H1 (cell line): ENCODE measurements at regions not wholly inside any gene's neighbourhood (a gene's known extent, or its start where the extent isn't known, plus 50 kb on each side); places are given as distances from the start of the nearest gene placed in this dataset.

Experiments used
- CTCF ChIA-PET: fragments of 300-600 bp; sonication (Branson Sonifier 250); formaldehyde crosslinking; loops from one replicate; lab custom pipeline; 2021; ENCODE audit not compliant: partially characterized antibody; lab: Charles Lee
- POLR2A ChIA-PET: fragments of 300-600 bp; sonication (Branson Sonifier 250); formaldehyde crosslinking; loops from one replicate; lab custom pipeline; 2021; ENCODE audit warnings: inconsistent platforms; ENCODE audit not compliant: partially characterized antibody; lab: Charles Lee
- DNase-seq, 2 experiments: peaks; one replicate each; pipeline versions ENCODE4 v3.0.0 to v3.0.0-alpha.2; 2010 to 2022; ENCODE audit warnings: low spot score in 2 of 2, low read depth in 1 of 2, mixed read lengths in 1 of 2
- FAIRE-seq: peaks from 2 replicates; lab custom pipeline; 2011; peaks lifted over from hg19 to GRCh38; lab: Jason Lieb, UNC
- H2AFZ ChIP-seq: 2 replicates; pipeline ENCODE4 v1.8.1; 2012; ENCODE audit warnings: low read length, inconsistent platforms
- H2AK5ac ChIP-seq: 2 replicates; pipeline ENCODE4 v1.6.1; 2013; ENCODE audit warnings: low read depth, low read length
- H2BK120ac ChIP-seq: replicated peaks from 2 replicates; pipeline ENCODE3; 2013; ENCODE audit warnings: low read depth, low read length, inconsistent platforms
- H2BK12ac ChIP-seq: 2 replicates; pipeline ENCODE4 v1.6.1; 2013; ENCODE audit warnings: low read depth, low read length
- H2BK15ac ChIP-seq: 2 replicates; pipeline ENCODE4 v1.6.1; 2013; ENCODE audit warnings: low read length
- H2BK20ac ChIP-seq: 2 replicates; pipeline ENCODE4 v1.6.1; 2013; ENCODE audit warnings: low read length
- H2BK5ac ChIP-seq: 2 replicates; pipeline ENCODE4 v1.6.1; 2013; ENCODE audit warnings: low read depth, low read length
- H3K14ac ChIP-seq: 2 replicates; pipeline ENCODE4 v1.6.1; 2013; ENCODE audit warnings: inconsistent platforms; ENCODE audit not compliant: insufficient read length
- H3K18ac ChIP-seq: 2 replicates; pipeline ENCODE4 v1.6.1; 2013; ENCODE audit warnings: low read length; ENCODE audit errors: extremely low read depth
- H3K23ac ChIP-seq: 2 replicates; pipeline ENCODE4 v1.6.1; 2013; ENCODE audit warnings: inconsistent platforms; ENCODE audit not compliant: insufficient read length
- H3K23me2 ChIP-seq: 2 replicates; pipeline ENCODE4 v1.6.1; 2013; ENCODE audit warnings: low read depth, low read length
- H3K27ac ChIP-seq: 2 replicates; pipeline ENCODE4 v1.6.1; 2011; ENCODE audit warnings: low read depth, low read length, inconsistent platforms
- H3K27me3 ChIP-seq, 4 experiments: replicated peaks in 1 of 4; 1 replicate in 1 of 4; 2 replicates in 3 of 4; pipeline versions ENCODE4 v1.6.1 to v1.8.1; 2011 to 2013; ENCODE audit warnings: low read length in 3 of 4, mild to moderate bottlenecking in 3 of 4, inconsistent platforms in 2 of 4, mixed read lengths in 2 of 4, moderate library complexity in 1 of 4; ENCODE audit not compliant: control insufficient read depth in 3 of 4, insufficient read depth in 3 of 4; ENCODE audit errors: extremely low read depth in 1 of 4
- H3K36me3 ChIP-seq, 4 experiments: 2 replicates each; pipeline versions ENCODE4 v1.6.1 to v1.8.1; 2011 to 2013; ENCODE audit warnings: mild to moderate bottlenecking in 4 of 4, low read length in 3 of 4, moderate library complexity in 2 of 4, control low read depth in 1 of 4, inconsistent platforms in 1 of 4; ENCODE audit not compliant: insufficient read depth in 4 of 4, control insufficient read depth in 2 of 4
- H3K4ac ChIP-seq: replicated peaks from 2 replicates; pipeline ENCODE3; 2013; ENCODE audit warnings: low read length, low read depth, mixed read lengths, inconsistent platforms; ENCODE audit not compliant: insufficient read length
- H3K4me1 ChIP-seq, 4 experiments: replicated peaks in 1 of 4; 1 replicate in 1 of 4; 2 replicates in 3 of 4; pipeline versions ENCODE4 v1.6.1 to v1.8.1; 2011 to 2013; ENCODE audit warnings: low read length in 3 of 4, inconsistent platforms in 2 of 4, mixed read lengths in 1 of 4; ENCODE audit not compliant: insufficient read depth in 4 of 4, control insufficient read depth in 3 of 4
- H3K4me2 ChIP-seq, 2 experiments: 2 replicates each; pipeline versions ENCODE4 v1.6.1 to v1.8.1; 2011 to 2013; ENCODE audit warnings: low read depth in 2 of 2, low read length in 2 of 2, control low read depth in 1 of 2, inconsistent platforms in 1 of 2, mild to moderate bottlenecking in 1 of 2; ENCODE audit not compliant: insufficient read depth in 1 of 2
- H3K4me3 ChIP-seq, 4 experiments: fragments of 200-600, 300-600 bp in 1 of 4; sonication (generic), shearing (Covaris generic), sonication (Bioruptor Twin) in 1 of 4; 2 replicates each; pipeline versions ENCODE4 v1.5.1 to v1.8.1; 2011 to 2016; ENCODE audit warnings: low read length in 4 of 4, low read depth in 3 of 4, control low read depth in 2 of 4, inconsistent platforms in 2 of 4, mild to moderate bottlenecking in 2 of 4, mixed read lengths in 1 of 4, moderate library complexity in 1 of 4; ENCODE audit not compliant: insufficient read depth in 2 of 4; ENCODE audit errors: extremely low read depth in 1 of 4
- H3K56ac ChIP-seq: replicated peaks from 2 replicates; pipeline ENCODE3; 2013; ENCODE audit warnings: low read depth, mild to moderate bottlenecking, mixed read lengths, low read length, inconsistent platforms; ENCODE audit not compliant: insufficient read length
- H3K79me1 ChIP-seq: 2 replicates; pipeline ENCODE4 v1.6.1; 2013; ENCODE audit warnings: low read depth, low read length, control low read depth
- H3K79me2 ChIP-seq, 2 experiments: 2 replicates each; pipeline versions ENCODE4 v1.6.1 to v1.8.1; 2012 to 2013; ENCODE audit warnings: low read length in 2 of 2, mild to moderate bottlenecking in 2 of 2, inconsistent platforms in 1 of 2; ENCODE audit not compliant: insufficient read depth in 2 of 2, control insufficient read depth in 1 of 2
- H3K9ac ChIP-seq, 4 experiments: replicated peaks in 1 of 4; 1 replicate in 1 of 4; 2 replicates in 3 of 4; pipeline versions ENCODE4 v1.6.1 to v1.8.1; 2011 to 2013; ENCODE audit warnings: low read depth in 3 of 4, low read length in 3 of 4, control low read depth in 2 of 4, mild to moderate bottlenecking in 2 of 4, moderate library complexity in 2 of 4, inconsistent platforms in 1 of 4; ENCODE audit errors: extremely low read depth in 1 of 4
- H3K9me3 ChIP-seq, 2 experiments: 2 replicates each; pipeline versions ENCODE4 v1.6.1 to v1.8.1; 2012 to 2013; ENCODE audit warnings: mild to moderate bottlenecking in 2 of 2, moderate library complexity in 2 of 2, control low read depth in 1 of 2, inconsistent platforms in 1 of 2, low read depth in 1 of 2, low read length in 1 of 2, mixed read lengths in 1 of 2; ENCODE audit not compliant: insufficient read depth in 2 of 2
- H4K20me1 ChIP-seq, 2 experiments: replicated peaks in 1 of 2; 2 replicates each; pipeline versions ENCODE3 to v1.8.1; 2011 to 2013; ENCODE audit warnings: inconsistent platforms in 2 of 2, low read length in 2 of 2, mild to moderate bottlenecking in 1 of 2; ENCODE audit not compliant: insufficient read depth in 2 of 2, control insufficient read depth in 1 of 2
- H4K5ac ChIP-seq: 2 replicates; pipeline ENCODE4 v1.6.1; 2013; ENCODE audit warnings: low read length, low read depth, mixed read lengths, inconsistent platforms; ENCODE audit not compliant: insufficient read length
- H4K8ac ChIP-seq: 2 replicates; pipeline ENCODE4 v1.8.0; 2013; ENCODE audit warnings: mild to moderate bottlenecking, moderate library complexity, low read length, inconsistent platforms; ENCODE audit not compliant: insufficient read depth; ENCODE audit errors: extremely low read depth
- H4K91ac ChIP-seq: replicated peaks from 2 replicates; pipeline ENCODE3; 2013; ENCODE audit warnings: low read length, mixed read lengths, inconsistent platforms; ENCODE audit not compliant: insufficient read length
- SUZ12 ChIP-seq: fragments of 200-600 bp; sonication (generic); IDR thresholded peaks from 2 replicates; pipeline ENCODE4 v1.6.1; 2012; ENCODE audit warnings: mild to moderate bottlenecking, inconsistent platforms, low read length, moderate library complexity, mixed read lengths
- WGBS, 2 experiments: shearing (Covaris generic) in 1 of 2; methylation state at CpG; one replicate each; pipeline versions ENCODE4 v1.1.6 to v1.1.7; 2013 to 2015; ENCODE audit warnings: low lambda C conversion rate in 2 of 2, mixed read lengths in 2 of 2, inconsistent platforms in 1 of 2, low coverage in 1 of 2, missing lambda C conversion rate in 1 of 2; ENCODE audit not compliant: insufficient replicate concordance in 2 of 2, insufficient coverage in 1 of 2, insufficient read length in 1 of 2; ENCODE audit errors: extremely low coverage in 1 of 2, missing lambda C conversion rate in 1 of 2; 5-methylcytosine and 5-hydroxymethylcytosine counted together

DNA sequence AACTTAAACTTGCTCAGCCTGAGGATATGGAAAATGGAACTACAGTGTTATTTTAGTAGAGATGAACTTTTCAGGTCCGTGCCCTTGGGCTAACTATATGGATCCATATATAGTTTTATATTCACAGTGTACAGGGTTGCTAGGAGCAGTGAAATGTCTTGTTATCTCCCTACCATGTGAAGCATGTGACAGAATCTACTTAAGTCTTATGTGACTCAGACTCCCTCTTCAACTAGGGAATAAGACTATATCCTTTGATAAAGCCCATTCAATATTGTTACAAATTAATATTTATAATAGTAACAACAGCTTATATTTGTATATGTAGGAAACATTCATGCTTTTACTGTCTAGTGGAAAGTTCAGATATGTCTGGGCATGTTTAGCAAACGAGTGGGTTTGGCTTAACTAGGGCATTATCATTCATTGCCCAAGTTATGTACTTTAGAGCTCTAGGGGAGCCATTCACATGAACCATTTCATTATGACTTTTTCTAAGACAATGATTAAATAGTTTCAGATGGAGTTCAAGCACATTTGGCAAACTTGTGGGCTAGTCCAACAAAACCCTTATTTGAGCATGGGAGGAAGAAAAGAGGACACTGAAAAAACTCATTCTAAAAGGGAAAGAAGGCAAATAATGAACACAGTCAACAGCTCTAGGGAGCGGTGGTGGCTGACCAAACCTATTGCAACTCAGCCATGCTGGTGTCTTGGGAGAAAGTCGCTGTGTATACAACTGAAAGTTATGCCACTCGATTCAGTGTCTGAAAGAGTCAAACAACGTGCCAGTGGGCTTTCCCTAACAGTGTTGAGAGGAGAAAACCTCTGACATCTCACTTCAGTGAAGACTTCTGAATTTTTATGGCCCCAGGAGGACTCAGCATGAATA, 305.9 kb upstream of the G2E3 start:
- no peak overlapping the region for H2AFZ ChIP-seq

More for the DNA sequence above, 305.9 kb upstream of the G2E3 start:
- Histone ChIP-seq H3K27me3 (no peaks in the 10 kb centered on the region), H3K27ac (no peak overlapping the region), H2BK12ac (no peak overlapping the region), H4K20me1 (no peaks in the 10 kb centered on the region), H2BK20ac (no peak overlapping the region), H3K18ac (no peak overlapping the region), H3K4me2 (no peak overlapping the region), H3K23me2 (no peaks in the 10 kb centered on the region; the same call in 1 of the 2 replicates), H4K8ac (no peak overlapping the region), H3K4me3 (no peak overlapping the region), H3K9ac (no peak overlapping the region), H3K56ac (no peak overlapping the region), H3K23ac (no peak overlapping the region), H2BK120ac (peak overlapping the region; percentile 10), H2BK15ac (no peak overlapping the region), H3K9me3 (no peaks in the 10 kb centered on the region), H3K4ac (no peak overlapping the region), H2BK5ac (no peak overlapping the region), H4K91ac (no peak overlapping the region), H3K79me2 (no peaks in the 10 kb centered on the region), H4K5ac (no peak overlapping the region), H3K4me1 (peaks cover 0 to 6% (median 0%) of the 10 kb centered on the region in 4 experiments; a peak in 2 of 7 replicates), H2AK5ac (no peak overlapping the region), H3K36me3 (no peaks in the 10 kb centered on the region), H3K79me1 (no peaks in the 10 kb centered on the region), H3K14ac (no peak overlapping the region)
- no peak for FAIRE-seq
- ChIA-PET CTCF (interaction anchor here (0.6 to 3.1 kb wide), 5 partner anchors 13 to 39 kb away, joined by 3 to 12 read pairs (median 4); no protein-coding TSS in a partner anchor), POLR2A (no interaction called here)
- no peak for TF ChIP-seq SUZ12
- 82% methylated on average over 6 of the region's 6 CpGs; no CpG with 5 or more reads in 1 of the 2 experiments for WGBS, 2 experiments
- DNase-seq = no peak
